Right lobe of liver (tissue), 4 donors: ENCODE measurements at regions not wholly inside any gene's neighbourhood (a gene's known extent, or its start where the extent isn't known, plus 50 kb on each side); places are given as distances from the start of the nearest gene placed in this dataset.

Source experiments
- CTCF ChIP-seq, 4 donors: fragments of 200-600 bp in 3 of 4; fragments of 450-650 bp in 1 of 4; IDR thresholded peaks; one replicate each; pipeline versions ENCODE4 v1.5.1 to v1.8.0; 2016 to 2022; ENCODE audit warnings: antibody characterized with exemption in 4 of 4, mild to moderate bottlenecking in 2 of 4
- POLR2A ChIP-seq: fragments of 450-650 bp; IDR thresholded peaks from one replicate; pipeline ENCODE4 v1.6.1; 2017; ENCODE audit warnings: antibody characterized with exemption, mild to moderate bottlenecking
- donor health status: DM: no; HTN: no; CAD: no.
- donor health status: DM: no; HTN: no; CAD: no.
- donor health status: DM: no; HTN: yes; CAD: no.

DNA sequence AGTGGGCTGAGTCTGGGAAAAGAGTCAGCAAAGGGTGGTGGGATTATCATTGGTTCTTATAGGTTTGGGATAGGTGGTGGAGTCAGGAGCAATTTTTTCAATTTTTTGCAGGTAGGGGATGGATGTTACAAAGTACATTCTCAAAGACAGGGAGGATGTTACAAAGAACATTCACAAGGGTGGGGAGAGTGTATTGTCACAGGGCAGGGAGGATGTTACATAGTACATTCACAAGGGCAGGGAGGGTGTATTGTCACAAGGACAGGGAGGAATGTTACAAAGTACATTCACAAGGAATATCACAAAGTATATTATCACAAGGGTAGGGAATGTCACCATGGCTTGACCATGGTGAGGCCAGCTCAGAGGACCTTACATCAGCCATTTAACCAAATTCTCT is 58.6 kb upstream of the WDR75 start:
- no peak for TF ChIP-seq CTCF (IDR thresholded peaks at IDR 0.05)
- TF ChIP-seq POLR2A: no peak
